Body of pancreas (tissue), 4 donors: ENCODE measurements at regions not wholly inside any gene's neighbourhood (a gene's known extent, or its start where the extent isn't known, plus 50 kb on each side); places are given as distances from the start of the nearest gene placed in this dataset.

ENCODE experiments used
- POLR2A ChIP-seq, 3 donors: fragments of 450-650 bp; IDR thresholded peaks; one replicate each; pipeline ENCODE4 v1.6.1; 2016; ENCODE audit warnings: antibody characterized with exemption in 3 of 3, mild to moderate bottlenecking in 2 of 3
- TF ChIP-seq, protein P1 (sequence below), 7 experiments: fragments of 450-650 bp in 4 of 7; fragments of 200-600 bp in 3 of 7; sonication (generic) in 3 of 7; IDR thresholded peaks; one replicate each; pipeline ENCODE4 v1.5.1; 2016 to 2019; ENCODE audit warnings: antibody characterized with exemption in 7 of 7

DNA sequence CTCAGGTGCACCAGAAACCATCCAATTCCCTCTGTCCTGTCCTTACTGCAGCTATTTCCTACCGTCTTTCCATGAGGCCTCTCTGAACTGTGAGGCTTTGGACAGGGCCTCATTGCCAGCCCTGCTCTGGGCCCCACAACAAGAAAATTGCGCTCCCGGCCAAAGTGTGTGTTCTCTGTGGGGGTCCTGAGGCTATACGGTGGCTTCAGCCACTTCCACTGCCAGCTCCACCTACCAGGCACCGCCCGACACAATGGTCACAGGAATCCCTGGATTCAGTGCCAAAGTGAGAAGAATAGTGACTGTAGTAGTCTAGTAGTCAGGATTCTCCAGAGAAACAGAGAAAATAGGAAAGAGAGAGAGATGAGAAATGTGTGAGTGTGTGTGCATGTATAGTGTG, 140.2 kb downstream of the IRS1 start:
- TF ChIP-seq, protein P1, sequence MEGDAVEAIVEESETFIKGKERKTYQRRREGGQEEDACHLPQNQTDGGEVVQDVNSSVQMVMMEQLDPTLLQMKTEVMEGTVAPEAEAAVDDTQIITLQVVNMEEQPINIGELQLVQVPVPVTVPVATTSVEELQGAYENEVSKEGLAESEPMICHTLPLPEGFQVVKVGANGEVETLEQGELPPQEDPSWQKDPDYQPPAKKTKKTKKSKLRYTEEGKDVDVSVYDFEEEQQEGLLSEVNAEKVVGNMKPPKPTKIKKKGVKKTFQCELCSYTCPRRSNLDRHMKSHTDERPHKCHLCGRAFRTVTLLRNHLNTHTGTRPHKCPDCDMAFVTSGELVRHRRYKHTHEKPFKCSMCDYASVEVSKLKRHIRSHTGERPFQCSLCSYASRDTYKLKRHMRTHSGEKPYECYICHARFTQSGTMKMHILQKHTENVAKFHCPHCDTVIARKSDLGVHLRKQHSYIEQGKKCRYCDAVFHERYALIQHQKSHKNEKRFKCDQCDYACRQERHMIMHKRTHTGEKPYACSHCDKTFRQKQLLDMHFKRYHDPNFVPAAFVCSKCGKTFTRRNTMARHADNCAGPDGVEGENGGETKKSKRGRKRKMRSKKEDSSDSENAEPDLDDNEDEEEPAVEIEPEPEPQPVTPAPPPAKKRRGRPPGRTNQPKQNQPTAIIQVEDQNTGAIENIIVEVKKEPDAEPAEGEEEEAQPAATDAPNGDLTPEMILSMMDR (IDR thresholded peaks at IDR 0.05) = no peak
- TF ChIP-seq POLR2A (IDR thresholded peaks at IDR 0.05) = no peak
